ENCODE measurements at regions not wholly inside any gene's neighbourhood (a gene's known extent, or its start where the extent isn't known, plus 50 kb on each side); places are given as distances from the start of the nearest gene placed in this dataset.

DNA sequence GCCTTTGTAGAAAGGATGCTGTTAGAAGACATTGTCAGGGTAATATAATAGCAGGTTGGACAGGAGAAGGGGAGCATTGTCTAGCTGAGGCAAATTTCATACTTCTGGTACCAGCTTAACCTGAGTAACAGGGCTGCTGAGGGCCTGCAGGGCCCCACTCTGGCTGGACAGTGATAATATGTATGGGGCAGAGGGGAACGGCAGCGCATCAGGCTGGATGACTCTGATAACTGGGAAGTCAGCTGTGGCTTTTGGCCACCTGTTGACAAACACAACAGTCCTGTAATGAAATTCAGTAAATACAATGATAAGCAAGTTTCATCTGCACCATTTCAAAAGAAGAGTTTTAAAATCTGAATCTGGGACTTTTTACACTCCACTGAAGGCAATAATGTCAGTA lies 259.9 kb upstream of the CNR1 start:
- no peak overlapping the region for H3K4me3 Mint-ChIP-seq
- no peaks in the 10 kb centered on the region for H3K4me1 ChIP-seq (ENCODE audit: insufficient read depth, low read length)
- no peak overlapping the region for H3K23ac ChIP-seq (ENCODE audit: insufficient read length, low read depth, low read length)
- H3K18ac ChIP-seq (ENCODE audit: insufficient read length, low read depth, low read length), result no peak overlapping the region
- H3K23me2 ChIP-seq (ENCODE audit: insufficient read length, low read depth, low read length, poor library complexity, severe bottlenecking), result no peaks in the 10 kb centered on the region
- no peak overlapping the region for H2BK120ac ChIP-seq (ENCODE audit: low read depth, low read length, poor library complexity, severe bottlenecking)
- H3K36me3 Mint-ChIP-seq (ENCODE audit: insufficient read depth in 1 of 3, low read depth in 3 of 3), result no peaks in the 10 kb centered on the region
- no peak overlapping the region for H2BK15ac ChIP-seq (ENCODE audit: low read depth, low read length)
- H3K4me1 Mint-ChIP-seq, result no peaks in the 10 kb centered on the region
- H3K9ac ChIP-seq (ENCODE audit: extremely low read depth, insufficient read length, low read length), result no peak overlapping the region
- H3K9me3 ChIP-seq (ENCODE audit: control insufficient read depth, low read depth, low read length), result no peaks in the 10 kb centered on the region
- no peak overlapping the region for H3K4ac ChIP-seq (ENCODE audit: low read depth, low read length)
- no peak overlapping the region for H3T11ph ChIP-seq (ENCODE audit: low read length)
- H3K4me2 ChIP-seq (ENCODE audit: insufficient read depth, insufficient read length, low read length), result no peak overlapping the region
- H3K27ac ChIP-seq (ENCODE audit: insufficient read length, low read depth, low read length), result no peak overlapping the region
- H4K91ac ChIP-seq (ENCODE audit: insufficient read length, low read depth, low read length), result no peak overlapping the region
- H4K20me1 ChIP-seq (ENCODE audit: control insufficient read depth, insufficient read depth, insufficient read length), result no peaks in the 10 kb centered on the region
- no peak overlapping the region for H2AFZ ChIP-seq (ENCODE audit: low read length)
- TF ChIP-seq, protein P1, sequence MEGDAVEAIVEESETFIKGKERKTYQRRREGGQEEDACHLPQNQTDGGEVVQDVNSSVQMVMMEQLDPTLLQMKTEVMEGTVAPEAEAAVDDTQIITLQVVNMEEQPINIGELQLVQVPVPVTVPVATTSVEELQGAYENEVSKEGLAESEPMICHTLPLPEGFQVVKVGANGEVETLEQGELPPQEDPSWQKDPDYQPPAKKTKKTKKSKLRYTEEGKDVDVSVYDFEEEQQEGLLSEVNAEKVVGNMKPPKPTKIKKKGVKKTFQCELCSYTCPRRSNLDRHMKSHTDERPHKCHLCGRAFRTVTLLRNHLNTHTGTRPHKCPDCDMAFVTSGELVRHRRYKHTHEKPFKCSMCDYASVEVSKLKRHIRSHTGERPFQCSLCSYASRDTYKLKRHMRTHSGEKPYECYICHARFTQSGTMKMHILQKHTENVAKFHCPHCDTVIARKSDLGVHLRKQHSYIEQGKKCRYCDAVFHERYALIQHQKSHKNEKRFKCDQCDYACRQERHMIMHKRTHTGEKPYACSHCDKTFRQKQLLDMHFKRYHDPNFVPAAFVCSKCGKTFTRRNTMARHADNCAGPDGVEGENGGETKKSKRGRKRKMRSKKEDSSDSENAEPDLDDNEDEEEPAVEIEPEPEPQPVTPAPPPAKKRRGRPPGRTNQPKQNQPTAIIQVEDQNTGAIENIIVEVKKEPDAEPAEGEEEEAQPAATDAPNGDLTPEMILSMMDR (conservative IDR thresholded peaks at IDR 0.05), result no peak
- no peaks in the 10 kb centered on the region for H3K27me3 Mint-ChIP-seq (ENCODE audit: low read depth)
- WGBS (ENCODE audit: extremely low coverage, insufficient read length, low lambda C conversion rate), result no CpG with 5 or more reads among the region's 2 CpGs
- DNase-seq, result no peak
- no peak overlapping the region for H4K5ac ChIP-seq (ENCODE audit: insufficient read length, low read depth, low read length)
- no peaks in the 10 kb centered on the region for H3K79me2 ChIP-seq (ENCODE audit: insufficient read depth, low read length)
- H3K14ac ChIP-seq (ENCODE audit: insufficient read depth, low read length), result no peak overlapping the region
- no peak overlapping the region for H2AK5ac ChIP-seq (ENCODE audit: insufficient read length, low read length)
- H3K27ac Mint-ChIP-seq, result no peak overlapping the region
- H3K27me3 ChIP-seq (ENCODE audit: insufficient read depth, low read length), result no peaks in the 10 kb centered on the region
- H2BK12ac ChIP-seq (ENCODE audit: insufficient read length, low read depth, low read length), result no peak overlapping the region
- 0 out of 5 replicates have a peak, but pooled peaks cover 0 to 3% of the 10 kb centered on the region in 2 experiments for H3K9me3 Mint-ChIP-seq
- no peak overlapping the region for H4K8ac ChIP-seq (replicated peaks; ENCODE audit: insufficient read length, low read depth, low read length)
- H2BK5ac ChIP-seq (ENCODE audit: insufficient read length, low read length), result no peak overlapping the region
- no peak overlapping the region for H3K56ac ChIP-seq (ENCODE audit: insufficient read length, low read depth, low read length)
- H2BK20ac ChIP-seq (ENCODE audit: low read depth, low read length, poor library complexity, severe bottlenecking), result no peak overlapping the region
- no peaks in the 10 kb centered on the region for H3K79me1 ChIP-seq (ENCODE audit: insufficient read depth, low read depth, low read length, poor library complexity, severe bottlenecking)

Data from H9 (cell line).